ENCODE measurements at regions not wholly inside any gene's neighbourhood (a gene's known extent, or its start where the extent isn't known, plus 50 kb on each side); places are given as distances from the start of the nearest gene placed in this dataset.

GRCh38 chr5:96149021-96149420 lies 187.4 kb upstream of the ELL2 start:
- H3K27ac ChIP-seq, result no peak overlapping the region
- no peak for ATAC-seq
- H3K4me3 ChIP-seq, result no peak overlapping the region
- no peaks in the 10 kb centered on the region for H3K27me3 ChIP-seq
- H3K9me3 ChIP-seq, result no peaks in the 10 kb centered on the region
- H3K4me1 ChIP-seq, result peaks cover 0 to 5% (median 0%) of the 10 kb centered on the region in 3 donors
- TF ChIP-seq POLR2AphosphoS5 (IDR thresholded peaks at IDR 0.05), result no peak
- TF ChIP-seq POLR2A (IDR thresholded peaks at IDR 0.05), result no peak
- TF ChIP-seq EP300 (IDR thresholded peaks at IDR 0.05), result no peak
- TF ChIP-seq, protein P1, sequence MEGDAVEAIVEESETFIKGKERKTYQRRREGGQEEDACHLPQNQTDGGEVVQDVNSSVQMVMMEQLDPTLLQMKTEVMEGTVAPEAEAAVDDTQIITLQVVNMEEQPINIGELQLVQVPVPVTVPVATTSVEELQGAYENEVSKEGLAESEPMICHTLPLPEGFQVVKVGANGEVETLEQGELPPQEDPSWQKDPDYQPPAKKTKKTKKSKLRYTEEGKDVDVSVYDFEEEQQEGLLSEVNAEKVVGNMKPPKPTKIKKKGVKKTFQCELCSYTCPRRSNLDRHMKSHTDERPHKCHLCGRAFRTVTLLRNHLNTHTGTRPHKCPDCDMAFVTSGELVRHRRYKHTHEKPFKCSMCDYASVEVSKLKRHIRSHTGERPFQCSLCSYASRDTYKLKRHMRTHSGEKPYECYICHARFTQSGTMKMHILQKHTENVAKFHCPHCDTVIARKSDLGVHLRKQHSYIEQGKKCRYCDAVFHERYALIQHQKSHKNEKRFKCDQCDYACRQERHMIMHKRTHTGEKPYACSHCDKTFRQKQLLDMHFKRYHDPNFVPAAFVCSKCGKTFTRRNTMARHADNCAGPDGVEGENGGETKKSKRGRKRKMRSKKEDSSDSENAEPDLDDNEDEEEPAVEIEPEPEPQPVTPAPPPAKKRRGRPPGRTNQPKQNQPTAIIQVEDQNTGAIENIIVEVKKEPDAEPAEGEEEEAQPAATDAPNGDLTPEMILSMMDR (IDR thresholded peaks at IDR 0.05), result no peak
- no peaks in the 10 kb centered on the region for H3K36me3 ChIP-seq
- 91 to 100% methylated on average over 1 to 2 of the region's 2 CpGs for WGBS, 2 donors (ENCODE audit: low coverage in 1 of 2)

DNA sequence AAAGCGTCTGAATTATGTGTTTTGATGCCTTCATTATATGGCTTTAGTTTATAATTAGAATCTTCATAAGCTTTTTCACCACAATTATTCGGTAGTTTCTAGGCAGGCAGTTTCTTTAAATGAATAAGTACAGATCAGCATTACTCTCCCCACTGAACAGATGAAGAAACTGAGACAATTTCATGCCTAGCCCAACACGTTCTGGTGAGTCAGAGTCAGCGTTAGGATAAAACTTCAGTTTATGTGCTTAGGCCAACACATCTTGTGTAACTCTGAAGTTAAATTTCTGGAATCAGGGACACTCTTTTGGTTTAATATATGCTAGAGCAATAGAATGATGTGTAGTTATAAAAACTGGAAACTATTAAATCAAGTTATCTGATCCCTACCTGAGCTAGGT lies 186.7 kb upstream of the ELL2 start:
- ATAC-seq, result no peak
- WGBS, 2 donors (ENCODE audit: low coverage in 1 of 2), result 83 to 90% methylated on average over 4 of the region's 4 CpGs

GRCh38 chr5:96147866-96148265 lies 186.2 kb upstream of the ELL2 start:
- H3K36me3 ChIP-seq, result no peaks in the 10 kb centered on the region
- peaks cover 0 to 14% (median 0%) of the 10 kb centered on the region in 3 donors for H3K4me1 ChIP-seq
- H3K27ac ChIP-seq, result no peak overlapping the region
- TF ChIP-seq, protein P1 (IDR thresholded peaks at IDR 0.05), result no peak
- TF ChIP-seq POLR2A (IDR thresholded peaks at IDR 0.05) (no peak), POLR2AphosphoS5 (IDR thresholded peaks at IDR 0.05) (no peak), EP300 (IDR thresholded peaks at IDR 0.05) (no peak)
- ATAC-seq, result no peak
- H3K4me3 ChIP-seq, result no peak overlapping the region
- no peaks in the 10 kb centered on the region for H3K9me3 ChIP-seq
- WGBS, 2 donors (ENCODE audit: low coverage in 1 of 2), result 90 to 94% methylated on average over 2 of the region's 2 CpGs
- H3K27me3 ChIP-seq, result no peaks in the 10 kb centered on the region

More for the DNA sequence above, 186.7 kb upstream of the ELL2 start:
- no peak overlapping the region for H3K4me3 ChIP-seq
- no peak for TF ChIP-seq POLR2A (IDR thresholded peaks at IDR 0.05)
- TF ChIP-seq, protein P1 (IDR thresholded peaks at IDR 0.05), result no peak
- no peak for TF ChIP-seq POLR2AphosphoS5 (IDR thresholded peaks at IDR 0.05)
- no peak for TF ChIP-seq EP300 (IDR thresholded peaks at IDR 0.05)
- H3K27me3 ChIP-seq, result no peaks in the 10 kb centered on the region
- peaks cover 0 to 10% (median 0%) of the 10 kb centered on the region in 3 donors for H3K4me1 ChIP-seq
- no peaks in the 10 kb centered on the region for H3K36me3 ChIP-seq
- H3K9me3 ChIP-seq, result no peaks in the 10 kb centered on the region
- no peak overlapping the region for H3K27ac ChIP-seq

DNA sequence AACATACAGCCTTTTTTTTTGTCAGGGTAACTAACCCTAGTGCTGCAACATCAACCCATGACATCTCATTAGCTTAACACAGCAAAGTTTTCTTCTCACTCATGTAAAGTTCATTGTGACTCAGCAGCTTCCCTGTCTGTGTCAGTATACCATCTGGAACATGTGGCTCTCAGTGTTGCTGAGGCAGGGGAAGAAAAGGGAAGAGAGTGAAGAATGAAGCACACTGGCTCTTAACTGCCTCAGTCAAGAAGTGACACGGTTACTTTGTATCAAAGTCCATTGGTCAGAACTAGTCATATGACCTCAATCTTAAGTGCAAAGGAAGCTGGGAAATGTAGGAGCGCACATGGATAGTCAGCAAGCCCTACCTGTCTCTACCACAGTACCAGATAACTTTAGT lies 185.0 kb upstream of the ELL2 start:
- Histone ChIP-seq H3K9me3 (no peaks in the 10 kb centered on the region), H3K27ac (no peak overlapping the region), H3K4me3 (no peak overlapping the region), H3K4me1 (peaks cover 0 to 18% (median 0%) of the 10 kb centered on the region in 3 donors), H3K27me3 (no peaks in the 10 kb centered on the region), H3K36me3 (no peaks in the 10 kb centered on the region)
- 58 to 71% methylated on average over 1 to 2 of the region's 2 CpGs for WGBS, 2 donors (ENCODE audit: low coverage in 1 of 2)
- TF ChIP-seq, protein P1 (IDR thresholded peaks at IDR 0.05), result no peak
- peak; percentile 43 for TF ChIP-seq POLR2AphosphoS5 (IDR thresholded peaks at IDR 0.05)
- ATAC-seq, result peak; percentile 53

- H3K36me3 ChIP-seq, result no peaks in the 10 kb centered on the region
- no peaks in the 10 kb centered on the region for H3K9me3 ChIP-seq
- 69 to 77% methylated on average over 3 of the region's 3 CpGs for WGBS, 2 donors (ENCODE audit: low coverage in 1 of 2)
- H3K4me1 ChIP-seq, result peaks cover 0 to 18% (median 0%) of the 10 kb centered on the region in 3 donors
- no peak for ATAC-seq
- H3K4me3 ChIP-seq, result no peak overlapping the region
- H3K27ac ChIP-seq, result no peak overlapping the region
- TF ChIP-seq POLR2A (IDR thresholded peaks at IDR 0.05) (no peak), EP300 (IDR thresholded peaks at IDR 0.05) (no peak), POLR2AphosphoS5 (IDR thresholded peaks at IDR 0.05) (no peak)
- TF ChIP-seq, protein P1 (IDR thresholded peaks at IDR 0.05), result no peak
- no peaks in the 10 kb centered on the region for H3K27me3 ChIP-seq
Observed at GRCh38 chr5:96144289-96144688, 182.6 kb upstream of the ELL2 start.

Measured in gastroesophageal sphincter (tissue), 4 donors.